ENCODE measurements at regions not wholly inside any gene's neighbourhood (a gene's known extent, or its start where the extent isn't known, plus 50 kb on each side); places are given as distances from the start of the nearest gene placed in this dataset.
"Not testable (repeated sequence)": the region's sequence is repeated elsewhere in the genome, so short reads cannot be mapped to it uniquely, and the experiment has no call there.

DNA sequence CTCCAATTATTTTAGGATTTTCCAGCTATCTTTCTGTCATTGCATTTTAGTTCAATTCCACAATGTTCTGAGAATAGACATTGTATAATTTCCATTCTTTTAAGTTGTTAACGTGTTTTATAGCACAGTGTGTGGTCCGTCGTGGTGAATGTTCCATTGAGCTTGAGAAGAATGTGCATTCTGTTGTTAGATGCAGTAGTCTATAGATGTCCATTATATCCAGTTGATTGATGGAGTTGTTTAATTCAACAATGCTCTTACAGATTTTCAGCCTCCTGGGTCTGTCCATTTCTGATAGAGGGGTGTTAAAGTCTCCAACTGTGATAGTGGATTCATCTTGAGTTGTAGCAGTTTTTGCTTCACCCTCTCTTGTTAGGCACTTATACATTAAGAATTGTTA lies 1587.7 kb upstream of the NUDT12 start:
- DNase-seq (ENCODE audit: low spot score), result no peak
- in situ Hi-C loops (cut with HindIII; ENCODE audit: low sequenced_read_pairs), result no loop called here

DNA sequence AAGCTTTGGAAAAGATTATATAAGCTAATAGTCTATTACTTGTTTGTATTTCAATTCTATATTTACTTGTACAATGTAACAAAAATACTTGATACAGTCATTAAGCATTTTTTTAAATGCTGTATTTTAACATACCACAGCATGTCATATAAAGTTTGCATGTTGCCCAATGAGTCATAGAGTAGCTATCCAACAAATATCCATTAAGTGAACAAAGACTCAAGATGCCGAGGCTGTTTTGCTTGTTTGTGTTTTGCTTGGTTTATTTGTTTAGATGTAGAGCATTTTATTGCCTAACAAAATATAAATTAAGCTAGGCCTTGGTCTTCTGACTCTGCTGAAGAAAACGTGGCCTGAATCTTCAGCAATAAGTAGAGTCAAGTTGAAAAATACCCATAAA lies 1584.3 kb upstream of the NUDT12 start:
- in situ Hi-C loops (cut with HindIII; ENCODE audit: low sequenced_read_pairs), result no loop called here
- no peak for DNase-seq (ENCODE audit: low spot score)

DNA sequence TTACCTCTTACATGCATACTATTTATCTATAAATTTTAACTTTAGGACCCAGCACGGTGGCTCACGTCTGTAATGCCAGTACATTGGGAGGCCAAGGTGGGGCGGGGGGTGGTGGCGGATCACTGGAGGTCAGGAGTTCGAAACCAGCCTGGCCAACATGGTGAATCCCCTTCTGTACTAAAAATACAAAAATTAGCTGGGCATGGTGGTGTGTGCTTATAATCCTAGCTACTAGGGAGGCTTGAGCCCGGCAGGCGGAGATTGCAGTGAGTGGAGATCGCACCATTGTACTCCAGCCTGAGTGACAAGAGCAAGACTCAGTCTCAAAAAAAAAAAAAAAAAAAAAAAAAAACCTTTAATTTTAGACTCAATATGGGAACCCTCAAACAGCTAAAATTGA lies 1582.6 kb upstream of the NUDT12 start:
- DNase-seq (ENCODE audit: low spot score), result no peak
- in situ Hi-C loops (cut with HindIII; ENCODE audit: low sequenced_read_pairs), result no loop called here

DNA sequence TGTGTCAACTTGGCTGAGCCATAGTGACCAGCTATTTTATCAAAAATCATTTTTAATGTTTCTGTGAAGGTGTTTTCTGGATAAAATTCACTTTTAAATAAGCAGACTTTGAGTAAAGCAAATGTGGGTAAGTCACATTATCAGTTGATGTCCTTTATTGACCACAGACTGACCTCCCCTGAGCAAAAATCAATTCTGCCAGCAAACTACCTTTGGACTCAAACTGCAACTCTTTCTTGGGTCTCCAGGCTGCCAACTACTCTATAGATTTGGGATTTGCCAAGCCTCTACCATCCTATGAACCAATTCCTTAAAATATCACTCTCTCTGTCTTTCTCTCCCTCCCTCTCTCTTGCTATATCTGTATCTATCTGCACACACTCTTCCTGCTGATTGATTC lies 1571.7 kb upstream of the NUDT12 start:
- in situ Hi-C loops (cut with HindIII; ENCODE audit: low sequenced_read_pairs), result no loop called here
- no peak for DNase-seq (ENCODE audit: low spot score)

DNA sequence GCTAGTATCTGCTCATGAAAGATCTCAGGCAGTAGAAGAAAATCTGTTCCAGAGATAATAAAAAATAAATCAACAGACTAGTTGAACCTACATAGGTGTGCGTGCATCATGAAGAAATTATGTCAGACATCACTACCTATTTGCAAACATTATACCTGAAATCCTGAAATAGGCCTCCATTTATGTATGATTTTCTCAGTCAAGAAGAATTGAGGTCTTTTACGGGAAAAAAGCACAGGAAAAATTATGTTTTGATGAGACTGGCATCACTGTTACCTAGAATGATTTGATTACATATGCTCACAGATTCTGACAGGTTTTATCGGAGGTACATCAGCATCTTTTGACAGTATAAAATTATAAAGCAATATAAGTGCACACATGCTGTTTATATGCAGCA lies 1570.5 kb upstream of the NUDT12 start:
- in situ Hi-C loops (cut with HindIII; ENCODE audit: low sequenced_read_pairs), result no loop called here
- no peak for DNase-seq (ENCODE audit: low spot score)

- in situ Hi-C loops (cut with HindIII; ENCODE audit: low sequenced_read_pairs), result no loop called here
- DNase-seq (ENCODE audit: low spot score), result no peak
These were observed 1570.0 kb upstream of the NUDT12 start for GRCh38 chr5:105132581-105132980.

GRCh38 chr5:105131045-105131444 lies 1568.5 kb upstream of the NUDT12 start:
- DNase-seq (ENCODE audit: low spot score), result no peak
- in situ Hi-C loops (cut with HindIII; ENCODE audit: low sequenced_read_pairs), result no loop called here

DNA sequence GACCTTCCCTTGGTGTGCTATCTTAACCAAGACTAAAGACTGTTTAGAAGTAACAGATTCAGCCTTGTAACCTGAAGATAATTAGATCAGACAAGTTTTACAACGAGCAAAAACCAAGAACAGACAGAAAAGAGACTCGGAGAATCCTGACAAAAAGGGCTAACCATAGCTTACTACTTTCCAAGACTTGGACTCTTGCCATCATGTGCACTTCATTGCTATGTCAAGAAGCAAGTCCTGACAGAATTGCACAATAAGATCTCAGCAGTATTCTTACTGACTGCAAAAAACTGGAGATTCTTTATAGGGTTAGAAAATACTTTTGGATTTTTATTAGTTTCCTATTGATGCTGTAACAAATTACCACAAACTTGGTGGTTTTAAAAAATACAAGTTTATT lies 1539.0 kb upstream of the NUDT12 start:
- in situ Hi-C loops (cut with HindIII; ENCODE audit: low sequenced_read_pairs), result no loop called here
- DNase-seq (ENCODE audit: low spot score), result no peak

DNA sequence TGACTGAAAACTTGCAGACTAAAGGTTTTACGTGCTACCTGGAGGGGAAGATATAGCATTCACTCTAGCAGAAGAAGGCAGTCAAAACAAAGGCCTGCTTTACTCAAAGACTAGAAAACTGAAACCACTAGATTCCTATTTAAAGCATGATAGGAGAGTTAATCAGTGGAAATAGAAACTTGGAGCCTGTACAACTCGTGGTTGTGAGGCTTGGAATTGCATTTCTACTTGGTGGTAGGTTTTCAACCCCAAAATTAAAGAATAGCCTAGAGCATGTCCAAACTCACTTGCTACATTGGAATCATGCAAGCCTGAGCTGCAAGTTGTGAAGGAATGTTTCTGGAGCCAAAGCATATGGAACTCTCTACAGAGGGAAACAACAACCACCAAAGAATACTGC lies 1526.4 kb upstream of the NUDT12 start:
- in situ Hi-C loops (cut with HindIII; ENCODE audit: low sequenced_read_pairs), result no loop called here

DNA sequence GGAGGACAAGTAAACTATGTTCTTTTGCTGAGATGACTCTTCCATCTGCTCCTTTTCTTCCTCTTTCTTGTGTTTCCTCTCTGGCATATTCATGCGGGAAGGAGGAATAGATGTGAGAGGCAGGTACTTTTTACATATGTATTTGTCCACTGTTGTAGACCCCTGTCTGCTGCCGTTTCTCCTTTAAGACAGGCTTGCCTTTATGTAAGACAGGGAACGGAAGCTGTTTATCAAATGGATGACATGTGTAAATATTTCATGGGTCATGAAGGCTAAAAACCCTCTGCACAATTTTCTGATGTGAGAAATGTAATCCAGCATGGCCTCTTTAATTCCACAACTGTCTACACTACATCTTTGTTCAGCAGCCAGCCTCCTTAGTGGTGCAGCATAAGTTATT lies 1525.5 kb upstream of the NUDT12 start:
- in situ Hi-C loops (cut with HindIII; ENCODE audit: low sequenced_read_pairs), result no loop called here

More for the DNA sequence above, 1526.4 kb upstream of the NUDT12 start:
- no peak for DNase-seq (ENCODE audit: low spot score)

GRCh38 chr5:105057893-105058292 lies 1495.3 kb upstream of the NUDT12 start:
- in situ Hi-C loops (cut with HindIII; ENCODE audit: low sequenced_read_pairs), result no loop called here
- DNase-seq (ENCODE audit: low spot score), result no peak

More for the DNA sequence above, 1525.5 kb upstream of the NUDT12 start:
- no peak for DNase-seq (ENCODE audit: low spot score)

GRCh38 chr5:105057001-105057436 lies 1494.4 kb upstream of the NUDT12 start:
- in situ Hi-C loops (cut with HindIII; ENCODE audit: low sequenced_read_pairs), result no loop called here
- DNase-seq (ENCODE audit: low spot score), result no peak

- in situ Hi-C loops (cut with HindIII; ENCODE audit: low sequenced_read_pairs), result no loop called here
- no peak for DNase-seq (ENCODE audit: low spot score)
These were observed 1491.8 kb upstream of the NUDT12 start for GRCh38 chr5:105054406-105054805.

DNA sequence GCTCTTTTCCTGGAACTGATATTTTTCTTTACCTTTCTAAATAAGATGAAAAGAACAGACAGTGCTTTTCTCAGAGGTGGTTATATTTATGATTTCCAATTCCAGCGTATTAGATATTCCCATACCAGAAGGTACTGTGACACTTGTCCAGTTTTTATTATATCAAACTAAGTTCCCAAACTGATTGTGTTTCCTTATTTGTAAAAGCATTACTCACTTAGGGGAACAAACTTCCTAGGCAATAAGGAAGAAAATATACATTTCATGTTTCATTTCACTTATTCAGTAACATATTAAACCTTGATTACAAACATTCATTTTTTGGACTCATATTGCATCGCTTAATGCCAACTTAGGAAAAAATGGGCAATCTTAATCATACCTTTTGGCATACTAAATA lies 1480.0 kb upstream of the NUDT12 start:
- DNase-seq (ENCODE audit: low spot score), result no peak
- in situ Hi-C loops (cut with HindIII; ENCODE audit: low sequenced_read_pairs), result no loop called here

- DNase-seq (ENCODE audit: low spot score); in situ Hi-C loops (cut with HindIII; ENCODE audit: low sequenced_read_pairs): not testable (repeated sequence)
These were observed 1474.2 kb upstream of the NUDT12 start for GRCh38 chr5:105036814-105037213.

DNA sequence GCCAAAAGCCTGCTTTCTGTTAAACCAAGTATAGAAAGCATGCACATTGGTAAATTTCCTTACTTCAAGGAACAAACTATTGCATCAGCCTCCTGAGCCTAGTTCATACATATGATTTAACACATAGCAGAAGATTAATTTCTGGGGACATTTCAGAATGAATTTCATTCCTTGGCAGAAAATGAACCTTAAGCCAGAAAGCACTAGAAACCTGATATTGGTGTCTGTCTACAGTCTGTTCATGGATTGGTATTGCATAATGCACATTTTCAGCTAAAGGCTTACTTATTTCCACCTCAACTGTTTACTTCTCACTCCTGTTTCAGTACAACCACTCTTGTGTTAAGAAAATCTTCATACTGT lies 1471.8 kb upstream of the NUDT12 start:
- no peak for DNase-seq (ENCODE audit: low spot score)
- in situ Hi-C loops (cut with HindIII; ENCODE audit: low sequenced_read_pairs), result no loop called here

DNA sequence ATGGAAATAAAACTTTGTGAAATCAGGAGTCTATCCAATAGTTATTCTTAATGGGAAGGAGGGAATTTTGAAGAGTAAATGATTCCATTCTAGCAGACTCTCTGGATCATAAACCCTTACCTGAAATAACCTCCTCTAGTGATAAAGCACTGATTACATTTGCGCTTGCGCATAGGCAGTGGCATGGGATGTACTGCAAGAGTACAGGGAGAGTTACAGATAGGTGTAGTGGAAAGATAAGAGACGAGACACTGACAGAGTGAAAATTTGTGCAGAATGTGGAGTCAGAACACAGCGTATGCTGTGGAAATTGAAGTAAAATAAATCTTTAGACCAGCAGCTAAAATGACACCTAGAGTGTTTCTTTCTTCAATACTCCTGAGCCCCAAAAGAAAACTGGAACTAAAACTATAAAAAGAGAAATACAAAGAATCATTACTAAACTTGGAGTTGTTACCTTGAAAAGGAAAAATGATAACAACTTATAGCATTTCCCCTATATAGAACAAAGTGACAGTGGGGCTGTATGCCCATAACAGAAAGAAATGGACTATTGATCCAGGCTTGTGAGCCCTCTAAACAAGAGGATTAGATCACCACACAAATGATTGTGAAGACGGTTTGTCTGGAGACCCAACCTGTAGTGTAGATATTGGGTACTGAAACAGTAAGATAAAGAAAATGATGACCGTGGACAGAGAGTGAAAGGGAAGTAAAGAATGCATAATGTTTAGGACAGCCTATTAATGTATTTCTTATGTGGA lies 1471.2 kb upstream of the NUDT12 start:
- DNase-seq (ENCODE audit: low spot score), result no peak
- in situ Hi-C loops (cut with HindIII; ENCODE audit: low sequenced_read_pairs), result no loop called here

- in situ Hi-C loops (cut with HindIII; ENCODE audit: low sequenced_read_pairs), result no loop called here
- no peak for DNase-seq (ENCODE audit: low spot score)
These were observed 1470.3 kb upstream of the NUDT12 start for GRCh38 chr5:105032917-105033316.

GRCh38 chr5:105030153-105030552 lies 1467.6 kb upstream of the NUDT12 start:
- no peak for DNase-seq (ENCODE audit: low spot score)
- in situ Hi-C loops (cut with HindIII; ENCODE audit: low sequenced_read_pairs), result no loop called here

DNA sequence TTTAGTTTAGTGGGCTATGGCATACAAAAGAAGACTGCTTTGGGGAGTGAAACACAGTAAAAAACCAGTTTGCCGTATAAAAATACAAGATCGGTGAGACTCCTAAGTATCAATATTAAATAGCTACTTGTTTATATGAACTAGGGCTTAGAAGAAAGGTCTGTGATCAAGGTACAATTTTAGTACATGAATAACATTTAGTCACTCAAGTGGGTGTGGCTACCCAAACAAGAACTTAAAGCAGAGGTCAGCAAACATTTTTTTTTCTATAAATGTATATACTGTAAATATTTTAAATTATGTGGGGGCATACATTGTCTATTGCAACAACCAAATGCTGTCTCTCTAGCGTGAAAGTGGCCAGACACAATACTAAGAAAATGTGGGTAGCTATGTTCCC lies 1452.5 kb upstream of the NUDT12 start:
- no peak for DNase-seq (ENCODE audit: low spot score)
- in situ Hi-C loops (cut with HindIII; ENCODE audit: low sequenced_read_pairs), result no loop called here

DNA sequence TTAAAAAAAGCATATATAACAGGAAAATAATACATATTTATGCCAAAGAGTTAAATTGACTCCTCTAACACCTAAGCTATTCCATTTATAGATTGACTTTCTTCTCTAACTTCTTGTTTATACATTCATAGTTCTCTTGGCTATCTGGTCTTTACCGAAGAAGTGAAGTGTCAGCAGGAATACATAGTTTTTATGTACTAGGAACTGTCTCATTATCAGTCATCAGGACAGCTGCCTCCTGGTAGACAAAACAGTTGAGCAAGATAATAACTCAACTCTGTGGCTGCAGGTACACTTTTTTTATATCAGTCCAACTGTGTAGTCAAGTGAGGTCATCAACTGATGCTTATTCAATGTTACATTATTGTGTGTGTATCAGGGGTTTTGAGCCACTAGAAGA lies 1436.0 kb upstream of the NUDT12 start:
- in situ Hi-C loops (cut with HindIII; ENCODE audit: low sequenced_read_pairs), result no loop called here
- DNase-seq (ENCODE audit: low spot score), result no peak
